ENCODE measurements at regions not wholly inside any gene's neighbourhood (a gene's known extent, or its start where the extent isn't known, plus 50 kb on each side); places are given as distances from the start of the nearest gene placed in this dataset.

DNA sequence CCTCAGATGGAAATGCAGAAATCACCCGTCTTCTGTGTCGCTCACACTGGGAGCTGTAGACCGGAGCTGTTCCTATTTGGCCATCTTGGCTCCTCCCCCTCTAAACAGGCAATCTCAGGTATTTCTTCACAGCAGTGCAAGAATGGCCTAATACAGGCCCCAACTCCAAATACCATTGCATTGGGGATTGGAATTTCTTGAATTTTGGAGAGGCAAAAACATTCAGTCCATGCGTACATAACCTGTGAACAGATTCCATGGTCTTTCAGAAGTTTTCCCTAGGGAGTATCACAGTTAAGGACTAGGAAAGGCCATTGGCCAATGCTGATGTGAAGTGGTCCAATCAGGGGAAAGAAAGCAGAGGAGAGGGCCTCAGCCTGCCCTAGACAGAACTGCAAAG, 128.2 kb upstream of the NOCT start:
- Mint-ChIP-seq H3K9me3 (no peaks in the 10 kb centered on the region), H3K4me3 (no peak overlapping the region), H3K4me1 (ENCODE audit: low read depth) (peaks cover 4% of the 10 kb centered on the region), H3K27ac (no peak overlapping the region), H3K27me3 (peaks cover 7% of the 10 kb centered on the region), H3K36me3 (ENCODE audit: low read depth) (no peaks in the 10 kb centered on the region)
- TF ChIP-seq, protein P1, sequence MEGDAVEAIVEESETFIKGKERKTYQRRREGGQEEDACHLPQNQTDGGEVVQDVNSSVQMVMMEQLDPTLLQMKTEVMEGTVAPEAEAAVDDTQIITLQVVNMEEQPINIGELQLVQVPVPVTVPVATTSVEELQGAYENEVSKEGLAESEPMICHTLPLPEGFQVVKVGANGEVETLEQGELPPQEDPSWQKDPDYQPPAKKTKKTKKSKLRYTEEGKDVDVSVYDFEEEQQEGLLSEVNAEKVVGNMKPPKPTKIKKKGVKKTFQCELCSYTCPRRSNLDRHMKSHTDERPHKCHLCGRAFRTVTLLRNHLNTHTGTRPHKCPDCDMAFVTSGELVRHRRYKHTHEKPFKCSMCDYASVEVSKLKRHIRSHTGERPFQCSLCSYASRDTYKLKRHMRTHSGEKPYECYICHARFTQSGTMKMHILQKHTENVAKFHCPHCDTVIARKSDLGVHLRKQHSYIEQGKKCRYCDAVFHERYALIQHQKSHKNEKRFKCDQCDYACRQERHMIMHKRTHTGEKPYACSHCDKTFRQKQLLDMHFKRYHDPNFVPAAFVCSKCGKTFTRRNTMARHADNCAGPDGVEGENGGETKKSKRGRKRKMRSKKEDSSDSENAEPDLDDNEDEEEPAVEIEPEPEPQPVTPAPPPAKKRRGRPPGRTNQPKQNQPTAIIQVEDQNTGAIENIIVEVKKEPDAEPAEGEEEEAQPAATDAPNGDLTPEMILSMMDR (IDR thresholded peaks at IDR 0.05): no peak
- intact Hi-C loops (cut with micrococcal nuclease): no loop called here
- CTCF ChIA-PET: no interaction called here
- POLR2A ChIA-PET: no interaction called here
- DNase-seq (no peak), ATAC-seq (no peak)

DNA sequence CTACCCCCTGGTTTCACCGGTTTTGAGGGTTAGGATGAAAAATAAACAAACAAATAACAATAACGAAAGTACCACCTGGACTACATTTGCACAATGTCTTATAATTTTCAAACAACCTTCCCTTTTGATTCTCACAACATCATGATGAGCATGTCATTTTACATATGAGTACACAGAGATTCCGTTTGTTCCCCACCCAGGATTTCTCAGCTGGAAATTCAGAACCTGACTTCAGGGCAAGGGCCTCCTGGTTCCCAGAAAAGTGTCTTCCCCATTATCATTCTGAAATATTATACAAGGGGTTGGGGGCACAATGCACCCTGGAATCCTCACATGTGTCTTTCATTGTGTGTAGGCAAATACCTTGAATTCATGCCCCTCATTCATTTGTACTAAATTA, 135.8 kb upstream of the NOCT start:
- Mint-ChIP-seq H3K9me3 (no peaks in the 10 kb centered on the region), H3K27ac (no peak overlapping the region), H3K4me3 (no peak overlapping the region), H3K36me3 (ENCODE audit: low read depth) (no peaks in the 10 kb centered on the region), H3K4me1 (ENCODE audit: low read depth) (no peaks in the 10 kb centered on the region), H3K27me3 (no peaks in the 10 kb centered on the region)
- ATAC-seq (no peak), DNase-seq (no peak)
- TF ChIP-seq, protein P1 (IDR thresholded peaks at IDR 0.05): no peak
- CTCF ChIA-PET: no interaction called here
- POLR2A ChIA-PET: interaction anchor here (0.6 kb wide), 1 partner anchor 1108 kb away, joined by 3 read pairs; no protein-coding TSS in a partner anchor
- intact Hi-C loops (cut with micrococcal nuclease): no loop called here

DNA sequence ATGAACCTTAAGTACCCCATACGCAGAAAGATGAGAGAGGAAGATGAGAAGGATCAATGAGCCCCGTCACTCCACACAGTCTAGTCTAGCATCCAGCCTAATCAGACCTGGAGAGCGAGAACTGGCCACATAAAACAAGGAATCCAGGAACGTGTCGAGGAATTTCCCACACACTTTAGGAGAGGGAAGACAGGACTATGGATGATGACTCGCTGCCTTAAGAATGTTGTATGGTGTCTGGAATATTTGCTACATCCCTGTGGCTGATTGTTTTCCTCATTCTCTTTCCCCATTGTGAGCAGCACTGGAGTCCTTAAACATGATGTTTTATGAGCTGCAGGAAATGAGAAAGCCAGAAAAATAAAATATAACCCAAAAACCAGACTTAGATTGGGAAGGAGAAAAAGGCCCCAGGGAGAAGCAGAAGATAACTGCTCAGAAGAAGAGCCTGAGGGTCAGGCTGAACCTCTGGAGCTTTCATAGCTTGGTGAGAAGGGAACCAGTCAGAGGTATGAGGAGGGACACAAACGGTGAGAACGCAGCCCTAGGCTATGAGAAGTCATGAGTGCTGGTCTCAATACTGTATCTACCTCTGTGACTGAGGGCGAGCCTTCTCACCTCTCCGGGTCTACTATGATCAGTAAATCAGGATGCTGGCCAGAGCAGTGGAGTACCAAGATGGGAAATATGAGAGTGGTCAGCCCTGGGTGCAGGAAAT, 139.5 kb upstream of the NOCT start:
- TF ChIP-seq, protein P1 (IDR thresholded peaks at IDR 0.05): no peak
- no peaks in the 10 kb centered on the region for H3K4me1 Mint-ChIP-seq (ENCODE audit: low read depth)
- CTCF ChIA-PET: no interaction called here
- ATAC-seq (no peak), DNase-seq (no peak)
- H3K27ac Mint-ChIP-seq: no peak overlapping the region
- intact Hi-C loops (cut with micrococcal nuclease): no loop called here
- H3K9me3 Mint-ChIP-seq: no peaks in the 10 kb centered on the region
- H3K36me3 Mint-ChIP-seq (ENCODE audit: low read depth): no peaks in the 10 kb centered on the region
- peaks cover 6% of the 10 kb centered on the region for H3K27me3 Mint-ChIP-seq
- POLR2A ChIA-PET: no interaction called here
- no peak overlapping the region for H3K4me3 Mint-ChIP-seq

DNA sequence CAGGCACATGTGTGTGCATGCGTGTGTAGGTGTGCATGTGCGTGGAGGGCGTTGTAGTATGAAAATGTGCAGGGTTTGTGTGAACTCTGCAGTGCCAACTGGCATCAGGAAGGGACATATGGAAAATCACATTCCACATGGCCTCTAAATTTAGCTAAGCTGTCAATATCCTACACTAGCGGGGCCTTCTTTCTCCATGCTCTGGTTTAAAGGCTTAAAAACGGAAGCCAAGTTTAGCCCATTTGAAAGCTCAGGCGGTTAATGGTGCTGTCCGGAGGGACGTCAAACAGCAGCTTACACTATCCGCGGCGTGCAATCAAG, 144.1 kb upstream of the NOCT start:
- DNase-seq (no peak), ATAC-seq (no peak)
- POLR2A ChIA-PET: no interaction called here
- Mint-ChIP-seq H3K4me3 (no peak overlapping the region), H3K36me3 (ENCODE audit: low read depth) (no peaks in the 10 kb centered on the region), H3K4me1 (ENCODE audit: low read depth) (no peaks in the 10 kb centered on the region), H3K9me3 (no peaks in the 10 kb centered on the region), H3K27me3 (peaks cover 7% of the 10 kb centered on the region), H3K27ac (no peak overlapping the region)
- intact Hi-C loops (cut with micrococcal nuclease): loop anchor here (5.0 kb wide), 1 partner anchor 194 kb away; no protein-coding TSS in a partner anchor
- TF ChIP-seq, protein P1 (IDR thresholded peaks at IDR 0.05): no peak
- CTCF ChIA-PET: interaction anchor here (0.6 to 2.4 kb wide), 31 partner anchors 9 to 836 kb away, joined by 3 to 17 read pairs (median 4); no protein-coding TSS in a partner anchor

DNA sequence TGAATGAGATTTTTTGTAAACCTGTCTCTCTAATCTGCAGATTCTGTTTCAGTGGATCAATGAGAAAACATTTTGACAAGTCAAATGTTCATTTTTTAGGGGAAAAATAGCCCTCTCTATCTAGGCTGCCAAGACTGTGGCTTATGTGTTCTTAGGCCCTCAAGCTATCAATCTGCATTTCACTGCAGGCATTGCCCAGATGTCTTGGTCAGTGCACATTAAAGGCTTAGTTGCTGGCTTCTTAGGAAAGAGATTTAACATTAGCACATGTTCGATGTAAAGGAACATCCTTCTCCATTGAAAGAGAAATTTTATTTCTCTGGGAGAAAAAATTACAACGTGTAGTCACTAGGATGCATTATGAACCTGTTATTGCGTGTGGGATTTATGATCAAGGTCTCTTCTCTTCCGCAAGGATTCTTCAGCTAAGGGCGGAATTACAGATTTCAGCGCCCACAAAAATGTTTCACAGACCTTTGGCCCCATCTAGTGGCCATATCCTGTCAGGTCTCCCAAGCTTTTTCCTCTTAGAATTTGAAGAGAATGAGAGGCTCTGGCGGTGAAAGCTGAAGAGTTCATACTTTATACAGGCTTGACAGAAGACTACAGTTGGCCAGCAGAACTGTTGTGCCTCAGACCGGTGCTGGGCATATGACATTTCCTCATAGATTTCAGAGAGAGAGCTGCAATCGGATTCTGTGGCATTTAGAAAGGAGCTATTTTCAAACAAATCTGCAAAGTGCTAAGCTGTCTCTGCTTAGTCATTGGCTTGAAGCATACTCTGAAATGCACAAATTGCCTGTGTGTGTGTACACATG, 144.6 kb upstream of the NOCT start:
- POLR2A ChIA-PET: no interaction called here
- H3K36me3 Mint-ChIP-seq (ENCODE audit: low read depth): no peaks in the 10 kb centered on the region
- ATAC-seq: peak; percentile 45

More for the DNA sequence above, 144.6 kb upstream of the NOCT start:
- intact Hi-C loops (cut with micrococcal nuclease): loop anchor here (5.0 kb wide), 1 partner anchor 194 kb away; no protein-coding TSS in a partner anchor
- Mint-ChIP-seq H3K4me1 (ENCODE audit: low read depth) (no peaks in the 10 kb centered on the region), H3K4me3 (no peak overlapping the region), H3K9me3 (no peaks in the 10 kb centered on the region), H3K27me3 (peaks cover 7% of the 10 kb centered on the region), H3K27ac (no peak overlapping the region)
- CTCF ChIA-PET: interaction anchor here (0.6 to 2.4 kb wide), 32 partner anchors 8 to 835 kb away, joined by 3 to 17 read pairs (median 4); no protein-coding TSS in a partner anchor
- peak; percentile 63 for DNase-seq
- TF ChIP-seq, protein P1 (IDR thresholded peaks at IDR 0.05): peak; percentile 72
